NCI-H1105 treated with DMSO at 0.1 percent for 48 hours (cell line): ENCODE measurements at regions not wholly inside any gene's neighbourhood (a gene's known extent, or its start where the extent isn't known, plus 50 kb on each side); places are given as distances from the start of the nearest gene placed in this dataset.

ENCODE experiments used
- DNase-seq: peaks from one replicate; lab custom pipeline; 2025; lab: John Stamatoyannopoulos, UW

DNA sequence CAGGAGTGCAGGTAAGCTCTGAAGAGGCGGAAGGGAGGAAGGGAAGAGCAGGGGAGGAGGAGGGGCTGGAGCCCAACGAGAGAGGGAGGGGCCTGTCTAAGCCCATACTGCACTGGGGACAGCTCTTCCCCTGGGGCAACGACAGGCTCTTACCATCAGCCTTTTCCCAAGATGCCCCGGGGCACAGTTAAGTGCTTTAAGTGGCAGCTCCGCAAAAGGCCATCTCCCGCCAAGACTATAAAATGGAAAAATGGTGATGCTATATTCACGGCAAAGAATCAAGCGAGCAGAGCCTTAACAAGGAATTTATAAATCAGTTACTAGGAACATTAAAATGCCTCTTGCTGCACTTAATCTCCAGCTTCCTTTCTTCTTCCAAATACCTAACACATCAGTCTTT lies 110.2 kb upstream of the NLRP1 start:
- DNase-seq: peak; percentile 13

DNA sequence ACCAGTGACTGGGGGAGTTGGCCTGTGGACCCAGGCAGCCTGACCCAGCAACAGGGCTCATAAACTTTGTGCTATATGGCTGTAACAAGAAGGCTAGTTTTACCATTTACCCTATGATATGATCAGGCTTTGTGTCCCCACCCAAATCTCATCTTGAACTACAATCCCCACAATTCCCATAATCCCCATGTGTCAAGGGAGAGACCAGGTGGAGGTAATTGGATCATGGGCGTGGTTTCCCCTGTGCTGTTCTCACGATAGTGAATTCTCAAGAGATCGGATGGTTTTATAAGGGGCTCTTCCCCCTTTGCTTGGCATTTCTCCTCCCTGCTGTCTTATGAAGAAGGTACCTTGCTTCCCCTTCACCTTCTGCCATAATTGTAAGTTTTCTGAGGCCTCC lies 111.2 kb upstream of the NLRP1 start:
- no peak for DNase-seq

DNA sequence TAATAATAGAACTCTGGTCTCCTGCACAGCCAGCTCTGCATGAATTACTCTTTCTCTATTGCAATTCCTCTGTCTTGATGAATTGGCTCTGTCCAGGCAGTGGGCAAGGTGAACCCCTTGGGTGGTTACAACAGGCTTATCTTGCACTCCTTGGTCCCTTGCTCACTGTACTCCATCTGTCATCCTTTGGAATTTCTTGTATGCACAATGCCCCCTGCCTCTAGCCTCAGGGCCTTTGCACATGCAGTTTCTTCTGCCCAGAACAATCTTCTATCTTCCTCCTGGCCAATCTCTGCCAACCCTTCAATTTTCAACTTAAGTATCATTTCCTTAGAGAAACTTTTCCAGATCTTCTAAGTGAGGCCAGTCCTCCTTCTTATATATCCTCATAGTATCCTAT lies 114.7 kb upstream of the NLRP1 start:
- no peak for DNase-seq

DNA sequence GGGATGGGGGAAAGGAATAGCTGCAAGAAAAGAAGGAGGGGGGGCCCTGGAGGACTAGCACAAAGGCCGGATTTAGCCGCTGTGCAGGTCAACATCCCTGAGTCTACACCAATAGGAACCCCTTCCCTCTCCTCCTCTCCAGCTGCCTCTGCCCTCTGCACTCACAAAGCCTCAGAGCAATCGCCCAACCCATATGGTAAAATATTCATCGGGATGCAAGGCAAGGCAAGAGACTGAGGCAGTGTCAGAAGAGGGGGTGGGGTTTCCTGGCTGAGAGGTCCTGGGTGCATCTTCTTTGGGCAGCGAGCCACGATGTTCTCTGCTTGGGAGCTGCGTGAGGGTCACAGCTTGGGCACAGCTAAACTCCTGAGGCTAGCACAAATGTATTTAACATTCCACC lies 115.5 kb upstream of the NLRP1 start:
- DNase-seq: no peak

DNA sequence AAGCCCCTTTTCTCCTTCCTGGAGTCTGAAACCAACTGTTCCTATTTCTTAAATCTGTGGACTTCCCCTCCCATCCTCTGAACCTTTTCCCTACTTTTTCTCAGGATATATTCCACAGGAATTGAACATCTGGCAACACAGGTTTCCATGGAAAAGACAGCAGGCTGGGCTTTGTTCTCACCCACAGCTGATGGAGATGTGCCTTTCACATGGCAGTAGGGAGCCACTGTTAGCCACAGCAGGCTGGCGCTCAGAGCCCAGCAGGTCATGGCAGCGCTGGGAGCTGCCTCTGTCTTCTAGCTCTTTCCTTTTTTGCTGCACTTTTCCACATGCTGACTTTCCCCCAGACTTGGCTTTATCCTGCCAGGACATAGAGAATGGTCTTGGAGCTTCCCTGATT lies 116.4 kb upstream of the NLRP1 start:
- no peak for DNase-seq

DNA sequence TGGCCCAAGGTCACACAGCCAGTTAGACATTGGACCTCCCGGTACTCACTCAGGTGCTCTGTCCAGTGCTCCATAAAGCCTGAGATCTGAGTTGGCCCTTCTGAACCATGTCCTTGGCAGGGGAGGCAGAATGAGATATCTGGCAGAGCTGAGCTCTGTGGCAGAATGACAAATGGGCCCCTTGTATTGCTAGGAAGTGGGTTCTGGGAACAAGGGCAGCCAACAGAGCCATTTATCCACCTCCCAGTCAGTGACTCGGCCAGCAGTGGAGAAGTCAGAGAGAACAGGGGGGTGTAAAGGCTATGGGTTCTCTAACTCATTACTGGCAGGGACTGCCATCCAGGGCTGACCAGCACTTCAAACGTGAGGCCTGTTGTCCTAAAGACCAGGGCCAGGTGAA lies 117.1 kb upstream of the NLRP1 start:
- DNase-seq: no peak

DNA sequence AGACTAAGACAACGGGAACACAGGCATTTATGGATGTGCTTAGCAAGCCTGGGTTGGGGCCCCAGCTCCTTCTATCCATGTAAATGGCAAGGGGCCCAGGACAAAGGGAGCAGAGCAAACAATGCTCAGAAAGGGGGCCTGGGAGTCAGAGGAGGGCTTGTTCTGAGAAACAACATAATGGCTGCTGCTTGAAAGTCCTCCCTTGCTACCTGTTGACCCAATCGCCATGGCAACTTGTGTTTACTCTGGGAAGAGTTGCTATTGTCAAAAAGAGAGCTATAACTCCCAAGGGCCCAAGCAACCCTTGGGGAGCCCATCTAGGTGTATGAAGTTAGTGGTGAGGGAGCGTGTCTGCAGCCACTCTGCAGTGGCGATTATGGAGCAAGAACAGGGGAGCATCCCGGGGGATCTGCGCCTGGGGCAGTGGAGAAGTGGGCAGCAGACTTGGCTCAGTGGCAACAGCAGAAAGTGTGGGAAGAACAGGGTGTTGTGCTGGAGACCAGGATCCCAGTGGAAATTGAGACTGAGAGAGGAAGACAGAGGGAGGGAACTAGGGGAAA lies 118.7 kb upstream of the NLRP1 start:
- DNase-seq: peak; percentile 37

DNA sequence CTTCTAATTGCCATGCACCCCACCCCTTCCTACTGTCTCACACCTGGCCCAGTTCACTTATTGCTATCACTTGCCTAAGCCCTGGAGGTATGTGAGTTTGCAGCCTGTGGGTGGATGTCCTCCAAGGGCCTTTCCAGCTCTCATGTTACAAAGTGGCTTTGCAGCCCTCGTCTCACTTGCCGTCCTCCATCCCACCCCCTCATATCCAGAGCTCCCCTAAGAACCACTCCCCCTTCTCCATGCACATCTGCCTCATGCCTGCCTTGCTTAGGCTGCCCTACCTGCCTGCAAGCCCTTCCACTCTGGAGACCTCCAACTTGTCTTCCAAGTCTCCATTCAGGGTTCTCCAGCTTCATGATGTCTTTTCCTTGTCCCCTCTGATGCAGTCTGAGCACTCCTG lies 119.4 kb upstream of the NLRP1 start:
- DNase-seq: no peak

DNA sequence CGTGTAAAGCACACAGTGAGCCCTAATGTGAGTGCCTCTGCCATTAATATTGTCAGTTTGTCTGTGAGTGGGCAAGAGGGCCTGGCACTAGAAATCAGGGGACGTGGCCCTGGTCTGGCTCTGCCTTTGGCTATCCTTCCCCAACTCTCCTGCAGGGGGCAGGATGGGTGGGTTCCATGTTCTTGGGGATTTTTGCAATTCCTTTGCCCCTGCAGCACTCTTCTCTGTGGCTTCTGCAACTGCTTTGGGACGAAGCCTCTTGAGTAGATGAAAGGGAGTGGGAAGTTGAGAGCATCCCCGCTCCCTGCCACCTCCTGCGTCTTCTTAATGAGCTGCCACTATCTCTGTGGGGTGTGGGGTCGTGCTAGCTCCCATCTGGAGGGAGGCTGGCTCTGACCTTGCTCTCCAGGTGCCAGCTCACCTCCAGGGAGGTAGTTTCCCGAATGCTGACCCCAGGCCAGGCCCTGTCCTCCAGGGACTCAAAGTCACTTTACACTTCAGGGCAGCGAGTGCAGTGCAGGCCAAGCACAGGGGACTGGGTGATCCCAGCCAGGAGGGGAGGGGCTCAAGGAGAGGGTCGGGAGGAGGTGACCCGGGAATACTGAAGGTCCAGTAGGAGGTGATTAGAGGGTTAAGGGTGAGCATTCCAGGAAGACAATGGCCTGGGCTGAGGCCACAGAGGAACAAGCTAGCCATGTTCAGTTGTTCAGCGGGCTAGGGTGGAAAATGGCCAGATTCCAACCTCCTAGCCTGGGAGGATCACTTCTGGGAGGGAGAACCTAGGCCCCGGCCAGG lies 121.0 kb upstream of the NLRP1 start:
- DNase-seq: no peak

DNA sequence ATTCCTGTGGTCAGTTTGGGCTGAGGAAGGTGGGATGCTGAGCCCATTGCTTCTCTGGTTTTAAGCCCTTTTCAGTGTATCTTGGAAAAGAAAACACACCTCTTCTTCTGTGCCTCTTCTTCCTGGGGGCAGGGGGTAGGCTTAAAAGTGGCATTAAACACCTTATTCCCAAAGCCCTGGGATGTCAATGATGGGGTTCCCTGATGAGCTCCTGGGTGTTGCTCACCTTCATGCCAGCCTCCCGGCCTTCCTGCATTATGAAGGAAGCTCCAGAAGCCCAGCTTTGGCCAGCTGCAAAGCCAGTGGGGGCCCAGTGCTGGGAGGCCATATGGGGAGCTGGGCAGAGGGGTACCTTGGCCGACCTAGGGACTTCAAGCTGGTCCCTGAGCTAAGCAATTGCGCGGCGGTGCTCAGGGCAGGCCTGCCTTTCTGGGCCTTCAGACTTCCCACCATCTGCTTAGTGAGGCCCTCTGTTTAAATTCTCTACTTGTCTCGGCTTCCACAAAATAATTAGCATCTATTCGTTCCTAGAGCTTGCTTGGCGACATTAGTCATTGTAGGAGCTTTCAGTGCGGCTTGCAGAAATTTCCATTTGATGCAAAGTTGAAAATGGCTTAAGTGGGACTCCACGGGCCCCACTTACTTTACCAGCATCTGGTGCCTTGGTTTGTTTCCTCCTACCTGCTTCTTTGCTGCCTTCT lies 121.7 kb upstream of the NLRP1 start:
- no peak for DNase-seq

DNA sequence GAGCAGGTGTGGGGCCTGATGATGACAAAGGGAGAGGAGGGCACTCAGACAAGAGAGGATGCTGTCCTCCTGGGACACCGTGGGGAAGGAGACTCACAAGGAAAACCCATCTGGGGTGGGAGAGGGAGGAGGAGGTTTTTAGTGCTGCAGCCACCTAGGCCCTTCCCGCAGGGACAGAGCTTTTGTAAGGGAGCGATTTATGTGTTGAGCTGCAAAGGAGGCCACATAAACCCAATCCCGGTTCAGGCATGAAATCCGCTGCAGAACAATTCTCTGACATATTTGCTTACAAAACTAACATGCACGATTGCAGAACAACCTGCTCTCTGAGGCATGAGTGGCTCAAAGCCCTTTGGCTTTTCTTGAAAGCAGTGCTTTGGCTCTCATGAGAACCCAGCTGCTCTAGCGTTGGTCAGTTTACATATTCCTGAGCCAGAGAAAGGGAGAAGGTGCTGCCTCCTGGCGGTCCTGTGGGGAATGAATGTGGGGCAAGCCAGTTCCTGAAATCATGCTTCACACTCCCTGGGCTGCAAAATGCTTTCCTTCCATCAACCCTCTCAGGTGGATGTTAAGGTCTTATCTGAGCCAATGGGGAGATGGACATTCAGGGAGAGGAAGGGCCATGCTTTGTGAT lies 122.4 kb upstream of the NLRP1 start:
- DNase-seq: peak; percentile 31

DNA sequence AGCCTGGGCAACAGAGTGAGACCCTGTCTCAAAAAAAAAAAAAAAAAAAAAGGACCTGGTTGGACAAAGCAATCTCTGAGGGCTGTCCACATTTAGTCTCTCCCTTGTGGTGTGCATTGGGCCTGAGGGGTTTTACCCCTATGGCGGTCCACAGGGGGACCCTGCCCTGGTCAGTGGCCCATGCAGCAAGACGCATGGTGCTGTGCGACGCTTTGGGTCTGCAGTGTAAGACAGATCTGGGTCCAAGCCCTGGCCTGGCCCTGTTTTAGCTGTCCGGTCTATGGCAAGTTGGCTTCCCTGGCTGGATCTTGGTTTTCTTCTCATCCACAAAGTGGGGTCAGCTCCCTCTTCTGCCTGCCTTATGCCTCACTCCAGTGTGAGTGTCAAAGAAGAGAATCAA lies 123.2 kb upstream of the NLRP1 start:
- DNase-seq: no peak

DNA sequence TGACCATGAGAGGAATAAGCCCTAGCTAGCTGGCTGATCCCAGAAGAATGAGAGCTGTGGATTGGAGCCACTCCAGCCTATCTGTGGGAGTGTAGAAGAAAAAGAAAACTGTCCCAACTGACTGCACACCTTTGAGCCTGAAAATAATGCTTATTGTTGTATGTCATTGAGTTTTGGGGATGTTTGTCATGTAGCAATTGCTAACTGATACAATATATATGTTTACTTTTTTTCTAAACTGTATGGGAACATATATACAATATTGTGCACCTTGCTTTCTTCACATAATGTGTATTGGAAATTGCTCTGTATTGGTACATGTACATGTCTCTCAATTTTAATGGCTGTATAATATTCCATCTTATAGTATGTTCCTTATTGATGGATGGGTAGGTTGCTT lies 124.0 kb upstream of the NLRP1 start:
- DNase-seq: no peak

DNA sequence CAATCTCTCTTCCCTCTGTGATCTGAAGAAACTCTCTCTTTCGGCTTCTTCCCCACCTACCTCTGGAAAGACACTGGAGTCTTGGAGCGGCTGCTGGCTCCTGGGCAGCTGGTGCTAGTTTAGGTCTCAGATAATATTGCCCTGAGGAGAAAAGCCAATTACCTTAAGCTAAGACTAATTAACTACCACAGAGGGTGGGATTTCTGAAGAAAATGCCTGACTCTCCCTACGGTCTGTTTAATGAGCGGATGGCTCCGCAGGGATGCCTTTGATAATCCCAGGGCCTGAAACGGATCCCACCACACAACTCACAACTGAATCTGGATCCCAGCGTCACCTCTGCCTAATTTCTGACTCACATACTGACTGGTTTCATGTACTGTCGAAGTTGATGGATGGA lies 127.0 kb upstream of the NLRP1 start:
- DNase-seq: no peak

DNA sequence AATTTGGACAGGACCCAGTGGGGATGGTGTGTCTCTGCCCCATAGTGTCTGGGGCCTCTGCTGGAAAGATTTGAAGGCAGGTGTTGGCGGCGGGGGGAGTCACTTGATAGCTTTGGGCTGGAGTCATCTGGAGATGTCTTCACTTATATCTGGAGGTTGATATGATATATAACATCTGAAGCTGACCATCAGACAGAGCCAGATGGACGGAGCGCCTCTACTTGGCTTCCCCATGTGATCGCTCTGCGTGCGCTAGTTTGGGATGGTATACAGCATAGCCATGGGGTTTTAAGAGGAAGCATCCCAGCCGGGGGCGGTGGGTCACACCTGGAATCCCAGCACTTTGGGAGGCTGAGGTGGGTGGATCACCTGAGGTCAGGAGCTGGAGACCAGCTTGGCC lies 130.7 kb upstream of the NLRP1 start:
- DNase-seq: no peak

DNA sequence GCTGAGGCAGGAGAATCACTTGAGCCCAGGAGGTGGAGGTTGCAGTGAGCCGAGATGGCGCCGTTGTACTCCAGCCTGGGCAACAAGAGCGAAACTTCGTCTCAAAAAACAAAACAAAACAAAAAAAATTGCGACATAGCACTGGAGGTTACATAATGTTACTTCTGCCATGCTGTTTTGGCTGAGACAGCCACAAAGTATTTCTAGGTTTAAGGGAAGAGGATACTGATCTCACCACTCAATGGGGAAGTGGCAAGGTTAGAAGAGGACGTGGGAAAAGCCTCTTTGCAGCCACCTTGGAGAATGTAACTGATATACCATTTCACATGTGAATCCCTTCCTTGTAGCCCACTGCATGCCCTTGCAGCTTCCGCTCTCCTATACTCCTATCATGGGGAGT lies 131.2 kb upstream of the NLRP1 start:
- DNase-seq: no peak

DNA sequence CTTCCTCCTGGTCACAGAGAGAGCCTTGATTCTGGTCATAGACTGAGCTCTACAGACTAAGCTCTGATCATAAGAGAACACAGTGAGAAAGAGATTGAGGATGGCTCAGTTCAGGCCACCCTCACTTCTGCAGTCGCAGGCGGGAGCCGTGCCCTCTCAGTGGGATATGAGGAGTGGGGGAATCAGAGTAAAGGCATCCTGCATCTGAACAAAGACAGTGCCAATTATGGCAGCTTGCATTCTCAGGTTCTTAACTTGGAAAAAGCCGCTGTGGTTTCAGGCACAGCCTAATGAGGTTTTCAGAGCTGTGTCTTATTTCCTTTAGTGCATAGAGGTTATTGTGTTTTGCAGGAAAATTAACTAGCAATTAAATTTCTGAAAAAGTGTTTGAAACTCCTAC lies 134.4 kb upstream of the NLRP1 start:
- no peak for DNase-seq

DNA sequence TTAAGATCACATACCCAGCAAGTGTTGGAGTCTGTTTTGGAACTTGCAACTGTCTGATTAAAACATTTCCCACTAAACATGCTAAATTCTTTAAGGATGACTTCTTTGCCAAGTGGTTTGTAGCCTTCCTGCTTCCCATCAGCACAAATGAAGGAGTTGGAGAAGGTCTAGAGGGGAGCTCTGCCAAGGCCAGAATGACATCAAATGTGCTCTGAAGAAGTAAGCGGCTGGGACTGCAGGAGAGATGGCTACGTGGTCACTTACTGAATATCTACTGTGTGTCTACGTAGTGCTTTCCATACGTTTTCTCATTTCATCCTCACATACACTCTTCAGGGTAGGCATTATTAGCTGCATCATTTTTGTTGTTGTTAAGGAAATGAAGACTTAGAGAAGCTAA lies 135.7 kb upstream of the NLRP1 start:
- no peak for DNase-seq

DNA sequence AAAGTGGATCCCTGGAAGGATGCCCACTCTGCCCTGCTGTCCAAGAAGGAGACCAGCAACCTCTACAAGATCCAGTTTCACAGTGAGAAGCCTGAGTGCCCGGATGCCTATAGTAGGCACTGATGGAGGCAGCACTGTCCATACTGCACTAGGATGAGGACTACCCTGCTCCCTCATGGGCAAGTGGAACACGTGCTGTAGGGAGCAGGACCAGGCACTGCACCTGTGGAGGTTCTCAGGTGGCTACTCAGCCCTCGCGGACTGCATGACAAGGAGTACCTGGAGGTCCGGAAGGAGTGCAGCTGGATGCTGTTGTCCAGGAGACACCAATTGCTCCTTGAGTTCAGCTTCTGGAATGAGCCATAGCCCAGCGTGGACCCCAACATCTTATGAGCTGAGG lies 146.1 kb upstream of the NLRP1 start:
- no peak for DNase-seq

DNA sequence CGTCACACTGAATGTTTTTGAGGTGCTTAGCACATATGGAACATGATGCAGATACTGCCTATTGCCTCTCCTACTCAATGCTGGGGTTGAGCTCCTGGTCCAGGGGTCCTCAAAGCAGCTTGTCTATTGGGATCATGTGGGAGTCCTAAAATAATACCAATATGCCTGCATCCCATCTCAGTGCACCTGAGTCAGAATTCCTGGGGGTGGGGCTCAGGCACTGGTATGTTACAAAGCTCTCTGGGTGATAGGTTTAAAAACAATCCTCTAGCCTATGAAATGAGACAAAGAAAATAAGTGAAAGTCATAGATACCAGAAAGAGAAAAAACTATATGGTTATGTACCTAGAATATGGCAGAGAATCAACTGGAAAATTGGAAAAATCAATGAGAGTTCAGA lies 156.6 kb upstream of the NLRP1 start:
- DNase-seq: no peak

DNA sequence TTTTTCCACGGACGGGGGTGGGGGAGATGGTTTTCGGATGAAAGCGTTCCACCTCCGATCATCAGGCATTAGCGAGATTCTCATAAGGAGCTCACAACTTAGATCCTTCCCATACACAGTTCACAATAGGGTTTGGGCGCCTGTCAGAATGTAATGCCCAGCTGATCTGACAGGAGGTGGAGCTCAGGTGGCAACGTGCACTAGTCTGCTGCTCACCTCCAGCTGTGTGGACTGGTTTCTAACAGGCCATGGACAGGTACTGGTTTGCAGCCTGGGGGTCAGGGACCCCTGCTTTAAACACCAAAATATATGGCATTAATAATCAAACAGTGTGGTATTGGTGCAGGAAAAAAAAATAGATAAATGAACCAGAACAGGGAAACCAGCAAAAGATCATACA lies 157.5 kb upstream of the NLRP1 start:
- DNase-seq: no peak

DNA sequence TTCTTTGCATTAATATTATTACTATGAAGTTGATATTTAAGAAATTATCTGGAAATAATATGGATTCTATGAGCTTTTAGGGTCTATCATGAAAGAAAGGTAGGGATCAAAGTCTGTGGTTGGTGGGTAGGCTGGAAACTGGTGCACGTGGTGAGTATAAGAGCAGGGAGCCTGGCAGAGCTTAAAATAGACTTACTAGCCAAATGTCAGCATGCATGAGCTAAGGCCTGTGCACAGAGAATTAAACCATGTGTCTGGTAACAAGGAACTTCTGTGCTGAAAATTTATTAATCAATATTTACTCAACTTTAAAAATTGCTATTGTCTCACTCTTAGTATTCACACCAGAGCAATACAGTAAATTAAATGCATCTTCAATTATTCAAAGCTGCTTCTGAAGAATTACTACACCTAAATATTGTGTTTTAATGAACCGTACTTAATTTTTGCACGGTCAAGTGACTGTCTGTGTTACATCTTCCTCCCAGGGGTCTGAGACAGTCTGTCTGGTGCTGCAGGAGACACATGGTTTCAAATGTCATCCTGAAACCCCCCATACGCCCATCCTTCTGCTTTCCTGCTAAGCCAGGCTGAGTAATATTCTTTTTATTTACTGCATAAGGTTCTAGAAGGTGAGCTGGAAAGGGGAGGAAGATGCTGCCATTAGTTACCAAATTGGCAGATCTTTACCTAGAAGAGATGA lies 161.0 kb upstream of the NLRP1 start:
- DNase-seq: no peak

DNA sequence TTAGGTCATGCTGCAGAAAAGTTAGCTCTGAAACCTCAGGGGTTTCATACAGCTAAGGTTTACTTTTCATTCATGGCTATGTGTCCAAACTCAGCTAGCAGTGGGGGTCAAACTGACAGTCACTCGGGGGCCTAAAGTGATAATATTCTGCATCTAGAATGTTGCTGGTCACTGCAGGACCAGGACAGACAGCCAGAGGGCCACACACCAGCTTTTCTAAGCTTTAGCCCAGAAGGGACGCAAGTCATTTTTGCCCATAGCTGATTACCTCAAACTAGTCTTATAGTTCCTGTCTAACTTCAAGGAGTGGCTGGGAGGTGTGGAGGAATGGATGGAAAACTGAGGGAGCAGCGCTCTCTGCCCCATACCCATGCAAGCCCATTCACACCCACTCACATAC lies 163.0 kb upstream of the NLRP1 start:
- DNase-seq: no peak
